ENCODE measurements at regions not wholly inside any gene's neighbourhood (a gene's known extent, or its start where the extent isn't known, plus 50 kb on each side); places are given as distances from the start of the nearest gene placed in this dataset.

DNA sequence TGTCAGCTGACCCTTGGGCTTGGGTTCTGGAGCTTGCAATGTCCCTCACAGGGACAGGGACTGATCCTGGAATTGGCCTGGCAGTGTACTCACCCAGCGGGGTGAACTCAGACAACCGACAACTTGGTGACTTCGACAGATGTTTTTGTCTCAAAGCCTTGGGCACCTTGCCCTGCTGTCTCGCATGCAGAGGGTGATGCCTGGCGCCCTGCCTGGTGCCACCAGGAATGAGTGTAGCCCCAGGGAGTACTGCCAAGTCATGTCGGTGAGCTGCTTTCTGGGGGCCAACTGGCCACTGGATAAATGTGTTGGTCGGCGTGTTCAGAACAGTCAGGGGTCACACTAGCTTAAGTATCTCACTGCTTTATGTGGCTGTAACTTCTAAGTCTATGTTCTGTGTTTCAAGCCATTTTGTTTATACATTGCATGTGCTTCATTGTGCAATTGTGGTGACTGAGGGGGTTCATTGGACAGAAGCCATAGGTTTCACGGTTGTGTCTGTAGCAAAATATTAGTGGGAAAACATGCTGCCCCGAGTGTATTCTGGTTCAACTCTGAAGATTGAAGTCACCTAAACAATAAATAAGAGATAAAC is 96.3 kb upstream of the TNFSF11 start:
- TF ChIP-seq, protein P1, sequence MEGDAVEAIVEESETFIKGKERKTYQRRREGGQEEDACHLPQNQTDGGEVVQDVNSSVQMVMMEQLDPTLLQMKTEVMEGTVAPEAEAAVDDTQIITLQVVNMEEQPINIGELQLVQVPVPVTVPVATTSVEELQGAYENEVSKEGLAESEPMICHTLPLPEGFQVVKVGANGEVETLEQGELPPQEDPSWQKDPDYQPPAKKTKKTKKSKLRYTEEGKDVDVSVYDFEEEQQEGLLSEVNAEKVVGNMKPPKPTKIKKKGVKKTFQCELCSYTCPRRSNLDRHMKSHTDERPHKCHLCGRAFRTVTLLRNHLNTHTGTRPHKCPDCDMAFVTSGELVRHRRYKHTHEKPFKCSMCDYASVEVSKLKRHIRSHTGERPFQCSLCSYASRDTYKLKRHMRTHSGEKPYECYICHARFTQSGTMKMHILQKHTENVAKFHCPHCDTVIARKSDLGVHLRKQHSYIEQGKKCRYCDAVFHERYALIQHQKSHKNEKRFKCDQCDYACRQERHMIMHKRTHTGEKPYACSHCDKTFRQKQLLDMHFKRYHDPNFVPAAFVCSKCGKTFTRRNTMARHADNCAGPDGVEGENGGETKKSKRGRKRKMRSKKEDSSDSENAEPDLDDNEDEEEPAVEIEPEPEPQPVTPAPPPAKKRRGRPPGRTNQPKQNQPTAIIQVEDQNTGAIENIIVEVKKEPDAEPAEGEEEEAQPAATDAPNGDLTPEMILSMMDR (IDR thresholded peaks at IDR 0.05; ENCODE audit: low read depth, low read length): no peak
- TF ChIP-seq EZH2phosphoT487 (IDR thresholded peaks at IDR 0.05; ENCODE audit: low read depth): no peak

Data from OCI-LY3 (cell line).